Hepatocyte (in vitro differentiated cells): ENCODE measurements at regions not wholly inside any gene's neighbourhood (a gene's known extent, or its start where the extent isn't known, plus 50 kb on each side); places are given as distances from the start of the nearest gene placed in this dataset.
"Not testable (repeated sequence)": the region's sequence is repeated elsewhere in the genome, so short reads cannot be mapped to it uniquely, and the experiment has no call there.

Experiments used
- CTCF ChIP-seq: fragments of 200-600 bp; sonication (generic); IDR thresholded peaks from 2 replicates; pipeline ENCODE4 v1.5.1; 2016; ENCODE audit warnings: antibody characterized with exemption, mild to moderate bottlenecking; ENCODE audit not compliant: poor library complexity
- EZH2 ChIP-seq: fragments of 200-600 bp; sonication (generic); IDR thresholded peaks from 2 replicates; pipeline ENCODE4 v1.6.1; 2016; ENCODE audit warnings: antibody characterized with exemption, mild to moderate bottlenecking, borderline replicate concordance
- EZH2phosphoT487 ChIP-seq: fragments of 200-600 bp; sonication (generic); IDR thresholded peaks from one replicate; pipeline ENCODE4 v1.6.1; 2018; ENCODE audit warnings: antibody characterized with exemption, mild to moderate bottlenecking, low read depth, moderate library complexity; ENCODE audit not compliant: unreplicated experiment, severe bottlenecking

DNA sequence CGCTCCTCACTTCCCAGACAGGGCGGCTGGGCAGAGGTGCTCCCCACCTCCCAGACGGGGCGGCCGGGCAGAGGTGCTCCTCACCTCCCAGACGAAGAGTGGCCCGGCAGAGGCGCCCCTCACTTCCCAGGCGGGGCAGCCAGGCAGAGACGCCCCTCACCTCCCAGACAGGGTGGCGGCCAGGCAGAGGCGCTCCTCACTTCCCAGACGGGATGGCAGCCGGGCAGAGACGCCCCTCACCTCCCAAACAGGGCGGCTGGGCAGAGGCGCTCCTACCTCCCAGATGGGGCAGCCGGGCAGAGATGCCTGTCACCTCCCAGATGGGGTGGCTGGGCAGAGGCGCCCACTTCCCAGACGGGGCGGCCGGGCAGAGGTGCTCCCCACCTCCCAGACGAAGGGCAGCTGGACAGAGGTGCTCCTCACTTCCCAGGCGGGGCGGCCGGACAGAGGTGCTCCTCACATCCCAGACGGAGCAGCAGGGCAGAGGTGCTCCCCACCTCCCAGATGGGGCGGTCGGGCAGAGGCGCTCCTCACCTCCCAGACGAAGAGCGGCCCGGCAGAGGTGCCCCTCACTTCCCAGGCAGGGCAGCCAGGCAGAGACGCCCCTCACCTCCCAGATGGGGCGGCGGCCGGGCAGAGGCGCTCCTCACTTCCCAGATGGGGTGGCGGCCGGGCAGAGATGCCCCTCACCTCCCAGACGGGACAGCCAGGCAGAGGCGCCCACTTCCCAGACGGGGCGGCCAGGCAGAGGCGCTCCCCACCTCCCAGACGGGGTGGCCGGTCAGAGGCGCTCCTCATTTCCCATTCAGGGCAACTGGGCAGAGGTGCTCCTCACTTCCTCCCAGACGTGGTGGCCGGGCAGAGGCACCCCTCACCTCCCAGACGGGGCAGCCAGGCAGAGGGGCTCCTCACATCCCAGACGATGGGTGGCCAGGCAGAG lies 176.9 kb downstream of the NUF2 start:
- not testable (repeated sequence) for TF ChIP-seq CTCF, EZH2phosphoT487, EZH2
